Mammary epithelial cell (primary cell): ENCODE measurements at regions not wholly inside any gene's neighbourhood (a gene's known extent, or its start where the extent isn't known, plus 50 kb on each side); places are given as distances from the start of the nearest gene placed in this dataset.

Source experiments
- EZH2 ChIP-seq: IDR thresholded peaks from 2 replicates; pipeline ENCODE4 v1.6.1; 2012; ENCODE audit warnings: low read length, inconsistent platforms, borderline replicate concordance
- TF ChIP-seq, protein P1 (sequence below), 2 donors: IDR thresholded peaks in 1 of 2; conservative IDR thresholded peaks in 1 of 2; 2 replicates each; pipeline ENCODE4 v1.5.1; 2011 to 2012; ENCODE audit warnings: inconsistent platforms in 2 of 2, low read length in 2 of 2, mild to moderate bottlenecking in 2 of 2, control low read depth in 1 of 2, low read depth in 1 of 2; ENCODE audit not compliant: insufficient read depth in 1 of 2; ENCODE audit errors: extremely low read depth in 1 of 2

DNA sequence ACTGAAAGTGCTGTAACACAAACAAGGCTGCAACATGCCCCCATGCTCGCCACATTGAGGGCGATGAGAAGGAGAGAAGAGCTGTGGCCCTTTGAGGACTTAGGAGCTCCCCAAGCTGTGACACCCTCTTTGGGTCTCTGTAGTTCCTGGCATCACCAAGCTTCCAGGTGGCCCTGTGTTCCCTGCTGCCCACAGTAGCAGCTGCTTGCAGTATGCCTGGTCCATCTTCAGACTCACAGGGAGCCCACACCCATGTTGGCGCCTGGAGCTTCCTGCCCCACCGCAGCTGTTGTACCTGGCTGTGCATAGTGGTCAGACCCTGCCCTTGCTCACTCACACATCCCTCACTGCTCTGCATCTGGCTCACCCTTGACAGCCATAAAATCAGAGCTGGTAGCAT, 401.2 kb upstream of the NRG3 start:
- TF ChIP-seq, protein P1, sequence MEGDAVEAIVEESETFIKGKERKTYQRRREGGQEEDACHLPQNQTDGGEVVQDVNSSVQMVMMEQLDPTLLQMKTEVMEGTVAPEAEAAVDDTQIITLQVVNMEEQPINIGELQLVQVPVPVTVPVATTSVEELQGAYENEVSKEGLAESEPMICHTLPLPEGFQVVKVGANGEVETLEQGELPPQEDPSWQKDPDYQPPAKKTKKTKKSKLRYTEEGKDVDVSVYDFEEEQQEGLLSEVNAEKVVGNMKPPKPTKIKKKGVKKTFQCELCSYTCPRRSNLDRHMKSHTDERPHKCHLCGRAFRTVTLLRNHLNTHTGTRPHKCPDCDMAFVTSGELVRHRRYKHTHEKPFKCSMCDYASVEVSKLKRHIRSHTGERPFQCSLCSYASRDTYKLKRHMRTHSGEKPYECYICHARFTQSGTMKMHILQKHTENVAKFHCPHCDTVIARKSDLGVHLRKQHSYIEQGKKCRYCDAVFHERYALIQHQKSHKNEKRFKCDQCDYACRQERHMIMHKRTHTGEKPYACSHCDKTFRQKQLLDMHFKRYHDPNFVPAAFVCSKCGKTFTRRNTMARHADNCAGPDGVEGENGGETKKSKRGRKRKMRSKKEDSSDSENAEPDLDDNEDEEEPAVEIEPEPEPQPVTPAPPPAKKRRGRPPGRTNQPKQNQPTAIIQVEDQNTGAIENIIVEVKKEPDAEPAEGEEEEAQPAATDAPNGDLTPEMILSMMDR (conservative IDR thresholded peaks at IDR 0.05 in 1 of 2, IDR thresholded peaks at IDR 0.05 in 1 of 2; ENCODE audit: extremely low read depth in 1 of 2, insufficient read depth in 1 of 2, low read depth in 1 of 2, low read length in 2 of 2), result no peak
- TF ChIP-seq EZH2, result no peak
